ENCODE measurements at regions not wholly inside any gene's neighbourhood (a gene's known extent, or its start where the extent isn't known, plus 50 kb on each side); places are given as distances from the start of the nearest gene placed in this dataset.
"Not testable (repeated sequence)": the region's sequence is repeated elsewhere in the genome, so short reads cannot be mapped to it uniquely, and the experiment has no call there.

DNA sequence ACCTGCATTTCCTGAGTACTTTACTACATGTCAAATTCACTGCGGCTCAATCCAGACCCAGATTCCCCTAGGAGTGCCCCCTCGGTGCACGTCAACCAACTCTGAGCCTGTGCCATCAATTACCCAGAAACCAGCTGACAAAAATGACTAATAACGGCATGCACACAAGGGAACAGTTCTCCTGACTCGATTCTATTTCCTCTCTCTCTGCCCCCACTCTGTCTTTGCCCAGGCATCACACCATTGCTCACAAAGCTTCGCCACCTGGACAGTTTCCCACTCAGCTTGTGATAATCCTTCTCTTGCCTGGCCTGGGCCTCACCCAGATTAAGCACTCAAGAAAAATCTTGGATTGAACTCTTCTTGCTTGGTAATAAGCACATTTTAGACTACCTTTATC is 115.3 kb upstream of the NDUFV2 start:
- no peak for FAIRE-seq
- peak; percentile 15 for DNase-seq (ENCODE audit: low spot score)

DNA sequence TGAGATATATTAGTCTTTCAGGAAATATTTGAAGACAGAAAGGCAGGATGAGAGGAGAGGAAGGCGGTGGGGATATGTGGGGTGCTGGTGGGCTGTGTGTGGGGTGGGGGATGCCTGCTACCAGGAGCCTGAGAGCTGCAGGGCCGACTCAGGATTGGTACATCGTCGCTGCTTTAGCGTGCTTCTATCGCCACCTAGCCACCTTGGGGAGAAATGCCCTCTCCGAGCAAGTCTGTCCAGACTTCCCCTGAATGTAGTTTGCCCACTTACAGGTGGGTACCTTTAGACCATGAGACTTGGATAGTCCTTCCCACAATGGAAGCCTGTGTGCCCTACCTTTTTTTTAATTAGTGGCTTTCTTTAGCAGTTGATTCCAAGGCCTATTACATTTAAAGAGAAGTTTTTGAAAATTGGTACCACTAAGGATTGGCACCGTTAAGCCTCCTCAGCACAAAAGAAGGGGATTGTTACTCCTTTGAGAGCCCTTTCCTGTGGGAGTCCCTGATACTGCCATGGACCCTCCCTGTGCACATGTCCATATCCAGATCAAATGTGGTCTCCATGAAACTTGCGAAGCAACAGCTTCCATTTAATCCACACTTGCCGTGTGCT is 114.1 kb upstream of the NDUFV2 start:
- DNase-seq (ENCODE audit: low spot score), result peak; percentile 45
- no peak for FAIRE-seq

DNA sequence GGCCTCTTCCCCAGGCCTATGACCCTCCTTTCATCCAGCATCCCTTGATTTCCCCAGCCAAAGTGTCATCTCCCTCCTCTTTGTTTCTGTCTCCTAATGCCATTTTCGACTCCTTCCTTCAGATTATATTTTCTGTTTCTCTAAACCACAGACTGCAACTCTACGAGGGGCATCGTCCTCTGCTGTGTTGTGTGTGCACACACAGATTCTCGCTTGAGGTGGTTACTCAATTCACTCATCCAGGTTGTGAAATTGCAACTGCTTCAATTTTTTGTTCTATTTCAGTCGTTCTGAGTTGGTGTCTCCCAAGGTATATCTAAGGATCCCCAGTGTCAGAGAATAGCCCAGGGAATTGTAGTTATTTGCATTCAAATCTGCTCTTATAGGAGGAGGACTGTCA is 113.5 kb upstream of the NDUFV2 start:
- FAIRE-seq (no peak), DNase-seq (ENCODE audit: low spot score) (no peak)

DNA sequence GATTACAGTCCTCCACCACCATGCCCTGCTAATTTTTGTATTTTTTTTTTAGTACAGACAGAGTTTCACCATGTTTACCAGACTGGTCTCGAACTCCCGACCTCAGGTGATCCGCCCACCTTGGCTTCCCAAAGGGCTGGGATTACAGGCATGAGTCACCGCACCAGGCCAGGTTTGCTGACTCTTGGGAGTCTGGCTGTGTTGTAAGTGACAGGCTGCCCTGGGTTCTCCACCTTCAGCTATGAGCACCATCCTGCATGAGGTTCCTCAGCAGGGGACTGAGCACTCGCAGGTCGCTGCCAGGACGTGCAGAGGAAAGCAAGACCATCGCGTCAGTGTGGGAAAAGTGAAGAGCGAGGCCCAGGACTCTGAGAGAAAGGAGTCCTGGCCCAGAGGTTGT is 112.6 kb upstream of the NDUFV2 start:
- DNase-seq (ENCODE audit: low spot score), result no peak
- FAIRE-seq, result no peak

DNA sequence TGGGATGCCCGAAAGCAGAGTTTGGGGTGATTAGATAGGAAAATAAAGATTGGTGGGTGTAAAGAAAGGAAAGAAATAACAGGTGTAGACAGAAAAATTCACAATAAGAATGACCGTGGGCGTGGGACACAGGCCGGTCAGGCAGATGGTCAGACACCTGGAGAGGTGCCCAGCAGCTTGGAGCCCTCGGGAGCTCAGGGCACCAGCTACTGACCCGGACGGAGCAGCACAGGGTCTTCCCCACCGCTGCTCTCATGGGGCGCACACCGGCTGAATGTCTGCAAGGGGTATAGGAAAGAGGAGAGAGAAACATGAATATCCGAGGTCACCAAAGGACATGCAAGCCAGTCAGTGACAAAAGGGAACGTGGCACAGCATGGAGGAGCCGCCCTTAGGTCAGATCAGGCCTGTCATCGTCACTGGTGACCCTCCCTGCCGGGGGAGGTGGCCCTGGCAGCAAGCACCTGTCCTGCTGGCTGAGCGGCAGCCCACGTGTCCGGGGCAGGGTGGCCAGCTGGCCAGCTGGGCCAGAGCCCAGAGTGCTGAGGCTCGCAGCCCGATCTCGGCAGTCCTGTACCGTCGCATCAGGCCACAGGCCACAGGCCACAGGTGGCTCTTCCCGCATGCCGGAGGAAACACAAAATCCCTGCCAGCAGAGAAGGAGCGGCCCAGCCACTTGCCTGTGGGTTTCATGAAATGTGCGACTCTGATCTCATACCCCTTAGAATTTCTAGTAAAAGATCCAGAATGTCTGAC is 112.0 kb upstream of the NDUFV2 start:
- no peak for DNase-seq (ENCODE audit: low spot score)
- no peak for FAIRE-seq

- FAIRE-seq (no peak), DNase-seq (ENCODE audit: low spot score) (no peak)
These were observed 111.3 kb upstream of the NDUFV2 start for GRCh38 chr18:8991155-8991554.

DNA sequence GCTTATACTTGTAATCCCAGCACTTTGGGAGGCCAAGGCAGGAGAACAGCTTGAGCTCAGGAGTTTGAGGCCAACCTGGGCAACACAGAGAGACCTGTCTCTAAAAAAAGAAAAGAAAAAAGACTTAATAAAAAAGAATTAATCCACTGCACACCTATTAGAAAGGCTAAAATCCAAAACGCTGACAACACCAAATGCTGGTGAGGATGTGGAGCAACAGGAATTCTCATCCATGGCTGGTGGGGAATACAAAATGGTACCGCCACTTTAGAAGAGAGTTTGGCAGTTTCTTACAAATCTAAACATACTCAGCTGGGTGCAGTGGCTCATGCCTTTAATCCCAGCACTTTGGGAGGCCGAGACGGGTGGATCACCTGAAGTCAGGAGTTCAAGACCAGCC is 110.0 kb upstream of the NDUFV2 start:
- DNase-seq (ENCODE audit: low spot score); FAIRE-seq: not testable (repeated sequence)

GRCh38 chr18:8994603-8995002 is 107.9 kb upstream of the NDUFV2 start:
- FAIRE-seq (no peak), DNase-seq (ENCODE audit: low spot score) (peak; percentile 72)

- no peak for FAIRE-seq
- DNase-seq (ENCODE audit: low spot score), result no peak
These were observed 107.4 kb upstream of the NDUFV2 start for GRCh38 chr18:8995096-8995495.

DNA sequence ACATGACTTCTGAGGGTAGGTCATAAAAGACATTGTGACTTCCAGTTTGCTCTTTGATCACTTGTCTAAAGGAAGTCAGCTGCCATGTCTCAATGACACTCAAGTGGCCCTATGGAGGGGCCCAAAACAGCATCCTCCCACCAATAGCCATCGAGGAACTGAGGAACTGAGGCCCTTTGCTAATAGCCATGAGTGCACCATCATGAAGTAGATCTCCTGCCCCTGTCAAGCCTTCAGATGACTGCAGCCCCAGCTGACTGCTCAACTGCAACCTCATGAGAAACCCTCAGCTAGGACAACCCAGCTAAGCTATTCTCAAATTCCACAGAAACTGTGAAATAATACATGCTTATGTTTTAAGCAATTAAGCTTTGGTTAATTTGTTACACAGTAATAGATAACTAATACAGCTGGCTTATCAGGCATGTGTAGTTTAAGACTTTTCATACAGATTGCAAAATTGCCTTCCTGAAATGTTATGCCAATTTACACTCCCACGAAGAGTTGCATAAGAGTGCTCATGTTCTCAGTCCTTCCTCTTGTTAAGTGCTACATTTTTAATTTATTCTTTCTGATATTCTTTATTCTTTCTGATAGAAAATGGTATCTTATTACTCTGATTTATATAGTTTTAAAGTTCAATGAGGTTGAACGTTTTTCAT is 105.6 kb upstream of the NDUFV2 start:
- FAIRE-seq (no peak), DNase-seq (ENCODE audit: low spot score) (no peak)

- no peak for DNase-seq (ENCODE audit: low spot score)
- no peak for FAIRE-seq
These were observed 104.9 kb upstream of the NDUFV2 start for GRCh38 chr18:8997634-8998033.

- no peak for FAIRE-seq
- DNase-seq (ENCODE audit: low spot score), result no peak
These were observed 103.8 kb upstream of the NDUFV2 start for GRCh38 chr18:8998481-8999217.

GRCh38 chr18:8999872-9000271 is 102.6 kb upstream of the NDUFV2 start:
- DNase-seq (ENCODE audit: low spot score) (no peak), FAIRE-seq (no peak)

DNA sequence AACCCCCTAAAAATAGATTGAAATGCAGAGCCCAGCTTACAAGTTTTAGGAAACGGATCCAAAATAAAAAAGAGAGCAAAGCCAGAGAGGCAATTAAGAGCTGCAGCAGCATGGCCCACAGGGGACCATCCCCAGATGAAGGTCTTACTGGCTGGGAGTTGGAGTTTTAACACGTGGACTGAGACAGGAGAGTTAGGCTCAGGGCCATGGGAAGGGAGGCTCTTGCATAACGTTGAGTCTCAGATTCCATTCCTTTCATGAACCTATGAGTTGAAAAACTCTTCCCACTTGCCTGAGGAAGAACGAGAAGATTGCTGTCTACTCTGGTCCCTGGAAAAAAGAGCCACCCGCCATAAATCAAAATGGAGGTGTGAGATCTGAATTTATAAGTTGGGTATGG is 101.8 kb upstream of the NDUFV2 start:
- FAIRE-seq (no peak), DNase-seq (ENCODE audit: low spot score) (no peak)

DNA sequence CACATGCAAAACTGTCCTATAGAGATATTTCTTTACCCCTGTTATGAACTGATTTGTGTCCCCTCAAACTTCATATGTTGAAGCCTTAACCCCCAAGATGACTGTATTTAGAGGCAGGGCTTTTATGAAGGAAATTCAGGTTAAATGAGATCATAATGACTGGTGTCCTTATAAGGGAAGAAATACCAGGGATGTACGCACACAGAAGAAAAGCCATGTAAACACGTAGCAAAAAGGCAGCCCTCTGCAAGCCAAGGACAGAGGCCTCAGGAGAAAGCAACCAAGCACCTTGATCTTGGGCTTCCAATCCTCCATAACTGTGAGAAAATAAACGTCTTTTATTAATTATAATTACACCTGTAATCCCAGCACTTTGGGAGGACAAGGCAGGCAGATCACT is 101.3 kb upstream of the NDUFV2 start:
- FAIRE-seq (no peak), DNase-seq (ENCODE audit: low spot score) (no peak)

- FAIRE-seq (no peak), DNase-seq (ENCODE audit: low spot score) (no peak)
These were observed 98.9 kb upstream of the NDUFV2 start for GRCh38 chr18:9003406-9004100.

DNA sequence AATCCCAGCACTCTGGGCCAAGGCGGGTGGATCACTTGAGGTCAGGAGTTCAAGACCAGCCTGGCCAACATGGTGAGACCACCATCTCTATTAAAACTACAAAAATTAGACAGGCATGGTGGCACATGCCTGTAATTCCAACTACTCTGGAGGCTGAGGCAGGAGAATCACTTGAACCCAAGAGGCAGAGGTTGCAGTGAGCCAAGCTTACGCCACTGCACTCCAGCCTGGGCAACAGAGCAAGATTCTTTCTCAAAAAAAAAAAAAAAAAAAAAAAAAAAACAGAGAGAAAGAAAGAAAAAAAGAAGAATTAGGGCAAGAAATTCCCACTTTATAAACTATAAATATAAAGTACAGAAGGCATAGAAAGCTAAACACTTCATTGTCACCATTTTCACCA is 98.2 kb upstream of the NDUFV2 start:
- DNase-seq (ENCODE audit: low spot score); FAIRE-seq: not testable (repeated sequence)

DNA sequence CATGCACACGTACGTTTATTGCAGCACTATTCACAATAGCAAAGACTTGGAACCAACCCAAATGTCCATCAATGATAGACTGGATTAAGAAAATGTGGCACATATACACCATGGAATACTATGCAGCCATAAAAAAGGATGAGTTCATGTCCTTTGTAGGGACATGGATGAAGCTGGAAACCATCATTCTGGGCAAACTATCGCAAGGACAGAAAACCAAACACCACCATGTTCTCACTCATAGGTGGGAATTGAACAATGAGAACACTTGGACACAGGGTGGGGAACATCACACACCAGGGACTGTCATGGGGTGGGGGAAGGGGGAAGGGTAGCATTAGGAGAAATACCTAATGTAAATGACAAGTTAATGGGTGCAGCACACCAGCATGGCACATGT is 94.8 kb upstream of the NDUFV2 start:
- FAIRE-seq; DNase-seq (ENCODE audit: low spot score): not testable (repeated sequence)

GRCh38 chr18:9008200-9008708 is 94.2 kb upstream of the NDUFV2 start:
- DNase-seq (ENCODE audit: low spot score) (no peak), FAIRE-seq (no peak)

- DNase-seq (ENCODE audit: low spot score) (no peak), FAIRE-seq (no peak)
These were observed 93.5 kb upstream of the NDUFV2 start for GRCh38 chr18:9008709-9009635.

Measured in RCC 7860 (cell line).